ENCODE measurements at regions not wholly inside any gene's neighbourhood (a gene's known extent, or its start where the extent isn't known, plus 50 kb on each side); places are given as distances from the start of the nearest gene placed in this dataset.

DNA sequence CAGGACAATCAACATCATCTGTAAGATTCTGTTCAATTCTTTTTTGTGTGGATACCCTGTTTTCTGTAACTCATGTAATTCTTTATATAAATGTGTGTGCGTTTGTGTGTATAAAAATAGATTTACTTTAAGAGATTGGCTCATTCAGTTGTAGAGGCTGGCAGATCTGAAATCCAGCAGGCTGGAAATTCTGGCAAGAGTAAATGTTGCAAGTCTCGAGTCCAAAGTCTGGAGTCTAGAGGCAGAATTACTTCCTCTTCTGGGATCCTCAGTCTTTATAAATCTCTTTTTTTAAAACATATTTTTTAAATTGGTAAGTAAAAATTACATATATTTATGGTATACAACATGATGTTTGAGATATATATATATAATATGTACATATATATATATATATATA, 202.1 kb upstream of the TMEM161B start:
- TF ChIP-seq SP1 (IDR thresholded peaks at IDR 0.05) (no peak), ARNT (IDR thresholded peaks at IDR 0.05) (no peak), FOXA1 (IDR thresholded peaks at IDR 0.05) (no peak)

Data from HEK293T (cell line).